ENCODE measurements at regions not wholly inside any gene's neighbourhood (a gene's known extent, or its start where the extent isn't known, plus 50 kb on each side); places are given as distances from the start of the nearest gene placed in this dataset.
A peak's percentile ranks its signal among the peaks of the same experiment; 100 is the strongest.
"Not testable (repeated sequence)": the region's sequence is repeated elsewhere in the genome, so short reads cannot be mapped to it uniquely, and the experiment has no call there.

DNA sequence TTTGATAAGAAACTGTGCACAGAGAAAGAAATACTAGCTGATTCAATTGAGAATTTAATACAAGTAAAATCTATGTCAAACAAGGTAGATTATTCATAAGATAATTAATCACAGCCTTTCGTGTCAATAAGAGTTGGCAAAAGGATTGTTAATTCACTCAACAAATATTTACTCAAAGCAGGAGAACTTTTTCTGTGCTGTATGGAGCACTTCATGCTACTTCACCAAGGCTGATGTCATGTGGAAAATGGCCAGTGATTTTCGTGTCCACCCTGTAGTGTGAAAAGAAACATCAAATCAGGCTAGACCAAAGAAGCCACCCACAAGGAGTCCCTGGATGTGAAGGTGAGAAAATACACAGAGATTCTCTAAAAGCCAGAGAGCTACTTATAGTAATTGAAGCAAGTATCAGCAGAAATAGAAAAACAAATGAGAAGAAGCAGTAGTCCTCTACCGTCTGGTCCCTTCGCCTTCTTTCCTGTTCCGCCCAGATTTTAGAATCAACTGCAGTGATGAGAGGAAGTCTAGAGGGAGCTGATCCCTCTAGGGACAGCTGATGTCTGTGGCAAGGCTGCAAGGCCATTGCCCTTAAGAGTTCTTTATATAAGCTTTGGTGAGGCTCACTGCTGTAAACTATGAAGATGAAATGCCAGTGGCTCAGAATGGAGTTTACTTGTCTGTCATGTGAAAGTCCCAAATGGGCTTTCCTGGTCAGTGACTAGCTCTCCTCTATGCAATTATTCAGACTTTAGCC is 201.3 kb upstream of the APCDD1 start:
- ATAC-seq (no peak), DNase-seq (no peak)
- H3K27ac ChIP-seq, result no peak overlapping the region
- H3K4me3 ChIP-seq, result no peak overlapping the region
- intact Hi-C loops (cut with DNase I), result no loop called here
- peaks cover 0 to 7% (median 0%) of the 10 kb centered on the region in 11 donors for H3K9me3 ChIP-seq
- H3K27me3 ChIP-seq, result no peaks in the 10 kb centered on the region
- WGBS, 2 donors, result 68 to 76% methylated on average over 5 of the region's 5 CpGs
- H3K4me1 ChIP-seq, result peaks cover 0 to 8% (median 0%) of the 10 kb centered on the region in 9 donors
- no peak for TF ChIP-seq CTCF (IDR thresholded peaks at IDR 0.05)
- H3K36me3 ChIP-seq, result no peaks in the 10 kb centered on the region

DNA sequence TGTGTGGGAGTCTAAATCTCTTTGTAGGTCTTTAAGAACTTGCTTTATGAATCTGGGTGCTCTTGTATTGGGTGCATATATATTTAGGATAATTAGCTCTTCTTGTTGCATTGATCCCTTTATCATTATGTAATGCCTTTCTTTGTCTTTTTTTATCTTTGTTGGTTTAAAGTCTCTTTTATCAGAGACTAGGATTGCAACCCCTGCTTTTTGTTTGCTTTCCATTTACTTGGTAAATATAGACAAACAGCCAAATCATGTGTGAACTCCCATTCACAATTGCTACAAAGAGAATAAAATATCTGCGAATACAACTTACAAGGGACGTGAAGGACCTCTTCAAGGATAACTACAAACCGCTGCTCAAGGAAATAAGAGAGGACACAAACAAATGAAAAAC is 198.2 kb upstream of the APCDD1 start:
- H3K4me3 ChIP-seq; DNase-seq; H3K4me1 ChIP-seq; H3K9me3 ChIP-seq; ATAC-seq; H3K27me3 ChIP-seq; H3K36me3 ChIP-seq; intact Hi-C loops (cut with DNase I); H3K27ac ChIP-seq: not testable (repeated sequence)
- 80 to 97% methylated on average over 3 of the region's 3 CpGs for WGBS, 2 donors

- H3K4me1 ChIP-seq, result peaks cover 0 to 12% (median 0%) of the 10 kb centered on the region in 9 donors
- H3K9me3 ChIP-seq, result peaks cover 0 to 7% (median 0%) of the 10 kb centered on the region in 11 donors
- no peaks in the 10 kb centered on the region for H3K36me3 ChIP-seq
- no peak overlapping the region for H3K4me3 ChIP-seq
- no peak for DNase-seq
- WGBS, 2 donors, result 49 to 62% methylated on average over 5 of the region's 5 CpGs
- no peak for TF ChIP-seq CTCF (IDR thresholded peaks at IDR 0.05)
- intact Hi-C loops (cut with DNase I), result no loop called here
- peak overlapping the region in 1 of 10 donors; percentile 14 for H3K27ac ChIP-seq
- H3K27me3 ChIP-seq, result no peaks in the 10 kb centered on the region
- ATAC-seq, result peak in 2 of 8 donors; percentile 25 to 63
Measured at GRCh38 chr18:10258836-10259474, 195.5 kb upstream of the APCDD1 start.

DNA sequence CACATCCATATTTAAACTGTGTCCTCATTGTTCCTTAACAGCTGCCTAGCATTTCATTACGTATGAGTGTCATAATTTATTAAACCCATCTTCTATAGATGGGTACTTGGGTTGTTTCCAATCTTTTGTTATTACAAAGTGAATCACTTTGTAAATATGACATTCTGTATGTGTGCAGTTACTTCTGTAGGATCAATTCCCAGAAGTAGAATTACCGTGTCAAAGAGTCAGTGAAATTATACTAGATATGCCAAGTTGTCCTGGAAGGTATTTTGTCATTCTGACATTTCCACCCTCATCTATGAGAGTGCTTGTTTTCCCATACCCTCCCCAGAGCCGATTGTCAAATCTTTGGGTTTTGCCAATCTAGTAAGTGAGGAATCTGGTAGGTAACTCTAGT is 194.5 kb upstream of the APCDD1 start:
- 86 to 90% methylated on average over 3 of the region's 3 CpGs for WGBS, 2 donors
- H3K27ac ChIP-seq, result no peak overlapping the region
- no peaks in the 10 kb centered on the region for H3K36me3 ChIP-seq
- DNase-seq (no peak), ATAC-seq (no peak)
- H3K4me1 ChIP-seq, result peaks cover 0 to 12% (median 0%) of the 10 kb centered on the region in 9 donors
- no peak for TF ChIP-seq CTCF (IDR thresholded peaks at IDR 0.05)
- H3K27me3 ChIP-seq, result no peaks in the 10 kb centered on the region
- no peak overlapping the region for H3K4me3 ChIP-seq
- peaks cover 0 to 7% (median 0%) of the 10 kb centered on the region in 11 donors for H3K9me3 ChIP-seq
- intact Hi-C loops (cut with DNase I), result no loop called here
